SU-DHL-6 (cell line): ENCODE measurements at regions not wholly inside any gene's neighbourhood (a gene's known extent, or its start where the extent isn't known, plus 50 kb on each side); places are given as distances from the start of the nearest gene placed in this dataset.

Source experiments
- H2AFZ ChIP-seq: fragments of 200-600 bp; sonication (generic); 2 replicates; pipeline ENCODE4 v1.6.1; 2014; ENCODE audit warnings: low read depth, mild to moderate bottlenecking, moderate library complexity, mixed read lengths, antibody characterized with exemption, low read length; ENCODE audit not compliant: severe bottlenecking
- H3F3A ChIP-seq: fragments of 200-600 bp; shearing (Covaris generic); 2 replicates; pipeline ENCODE4 v1.6.0; 2016; ENCODE audit warnings: antibody characterized with exemption, mild to moderate bottlenecking; ENCODE audit not compliant: insufficient read depth
- H3K27ac ChIP-seq: fragments of 200-600 bp; sonication (generic); 2 replicates; pipeline ENCODE4 v1.5.1; 2016; ENCODE audit warnings: low read depth, mild to moderate bottlenecking, low read length, moderate library complexity, mixed read lengths
- H3K27me3 ChIP-seq: fragments of 200-600 bp; sonication (generic), shearing (Covaris generic); 2 replicates; pipeline ENCODE4 v1.6.0; 2014; ENCODE audit warnings: mild to moderate bottlenecking, low read length
- H3K36me3 ChIP-seq: fragments of 200-600 bp; sonication (generic); 2 replicates; pipeline ENCODE4 v1.6.1; 2014; ENCODE audit warnings: mild to moderate bottlenecking, low read length, mixed read lengths
- H3K4me2 ChIP-seq: fragments of 300-600, 200-600 bp; shearing (Covaris generic), sonication (generic); 2 replicates; pipeline ENCODE4 v1.6.0; 2014; ENCODE audit warnings: low read length, low read depth, mild to moderate bottlenecking; ENCODE audit not compliant: poor library complexity, severe bottlenecking
- H3K4me3 ChIP-seq: fragments of 200-600 bp; sonication (generic); 2 replicates; pipeline ENCODE4 v1.5.1; 2014; ENCODE audit warnings: antibody characterized with exemption, low read length, mild to moderate bottlenecking, mixed read lengths; ENCODE audit not compliant: insufficient read depth, poor library complexity, severe bottlenecking
- H3K79me2 ChIP-seq: fragments of 200-600 bp; sonication (generic); 2 replicates; pipeline ENCODE4 v1.6.1; 2014; ENCODE audit warnings: mild to moderate bottlenecking, low read length, moderate library complexity; ENCODE audit not compliant: insufficient read depth
- H3K9ac ChIP-seq: fragments of 200-600 bp; sonication (generic); 2 replicates; pipeline ENCODE4 v1.7.0; 2014; ENCODE audit warnings: mild to moderate bottlenecking, low read length
- H3K9me2 ChIP-seq: fragments of 200-600 bp; sonication (generic); replicated peaks from 2 replicates; pipeline ENCODE4 v1.6.1; 2014; ENCODE audit warnings: low read length; ENCODE audit not compliant: insufficient read depth
- H3K9me3 ChIP-seq: fragments of 200-600 bp; sonication (generic); 2 replicates; pipeline ENCODE4 v1.6.1; 2014; ENCODE audit warnings: low read length, mixed read lengths; ENCODE audit not compliant: insufficient read depth
- H4K20me1 ChIP-seq: fragments of 200-600 bp; sonication (generic); 2 replicates; pipeline ENCODE4 v1.6.1; 2014; ENCODE audit warnings: low read depth, mild to moderate bottlenecking, antibody characterized with exemption, low read length, moderate library complexity, mixed read lengths
- CTCF ChIP-seq: fragments of 200-600 bp; sonication (generic); IDR thresholded peaks from one replicate; pipeline ENCODE4 v1.5.1; 2017; ENCODE audit warnings: antibody characterized with exemption, mild to moderate bottlenecking, low read length, moderate library complexity; ENCODE audit not compliant: insufficient read depth, poor library complexity, severe bottlenecking
- EZH2phosphoT487 ChIP-seq: fragments of 200-600 bp; sonication (generic), shearing (Covaris generic); conservative IDR thresholded peaks from 2 replicates; pipeline ENCODE4 v1.6.1; 2018; ENCODE audit warnings: mild to moderate bottlenecking, antibody characterized with exemption, low read length, moderate library complexity, mixed read lengths

GRCh38 chr5:42953041-42953440 lies 87.1 kb downstream of the ANXA2R start:
- Histone ChIP-seq H3K4me3 (no peak overlapping the region), H3K9ac (no peak overlapping the region), H3K79me2 (no peaks in the 10 kb centered on the region), H3K27ac (no peak overlapping the region), H3K4me2 (no peak overlapping the region), H3K9me3 (no peaks in the 10 kb centered on the region), H4K20me1 (no peaks in the 10 kb centered on the region), H3F3A (no peaks in the 10 kb centered on the region), H3K9me2 (no peaks in the 10 kb centered on the region), H2AFZ (no peak overlapping the region), H3K36me3 (no peaks in the 10 kb centered on the region), H3K27me3 (no peaks in the 10 kb centered on the region)
- TF ChIP-seq CTCF, result no peak
- no peak for TF ChIP-seq EZH2phosphoT487

GRCh38 chr5:42952578-42952974 lies 87.5 kb downstream of the ANXA2R start:
- Histone ChIP-seq H3K79me2 (no peaks in the 10 kb centered on the region), H3K27ac (no peak overlapping the region), H3K9me2 (no peaks in the 10 kb centered on the region), H2AFZ (no peak overlapping the region), H3K4me2 (no peak overlapping the region), H3K27me3 (no peaks in the 10 kb centered on the region), H3F3A (no peaks in the 10 kb centered on the region), H3K9ac (no peak overlapping the region), H4K20me1 (no peaks in the 10 kb centered on the region), H3K36me3 (no peaks in the 10 kb centered on the region), H3K9me3 (no peaks in the 10 kb centered on the region), H3K4me3 (no peak overlapping the region)
- TF ChIP-seq CTCF (no peak), EZH2phosphoT487 (no peak)

GRCh38 chr5:42951293-42951840 lies 88.8 kb downstream of the ANXA2R start:
- H3K4me2 ChIP-seq, result peak overlapping the region; percentile 67
- H4K20me1 ChIP-seq, result no peaks in the 10 kb centered on the region
- no peak overlapping the region for H3K27ac ChIP-seq
- peak overlapping the region; percentile 85 for H2AFZ ChIP-seq
- H3K4me3 ChIP-seq, result peak overlapping the region; percentile 49
- H3F3A ChIP-seq, result no peaks in the 10 kb centered on the region
- TF ChIP-seq EZH2phosphoT487 (no peak), CTCF (no peak)
- H3K79me2 ChIP-seq, result no peaks in the 10 kb centered on the region
- no peaks in the 10 kb centered on the region for H3K27me3 ChIP-seq
- H3K36me3 ChIP-seq, result no peaks in the 10 kb centered on the region
- no peaks in the 10 kb centered on the region for H3K9me3 ChIP-seq
- no peaks in the 10 kb centered on the region for H3K9me2 ChIP-seq
- H3K9ac ChIP-seq, result peak overlapping the region; percentile 39
